Caki2 (cell line): ENCODE measurements at regions not wholly inside any gene's neighbourhood (a gene's known extent, or its start where the extent isn't known, plus 50 kb on each side); places are given as distances from the start of the nearest gene placed in this dataset.

Source experiments
- DNase-seq: peaks from one replicate; pipeline ENCODE4 v3.0.0-alpha.2; 2015; ENCODE audit warnings: low read depth
- in situ Hi-C: cut with HindIII; loops from 2 replicates; pipeline ENCODE4 v1.10.0; 2016; ENCODE audit warnings: low sequenced_read_pairs, low pct_unique_long_range_greater_than_20kb, mixed read lengths

- in situ Hi-C loops = no loop called here
- DNase-seq = peak; percentile 57
Measured at GRCh38 chr14:42224053-42224888, 617.6 kb downstream of the LRFN5 start.

GRCh38 chr14:42222924-42223471 is 616.3 kb downstream of the LRFN5 start:
- peak; percentile 45 for DNase-seq

DNA sequence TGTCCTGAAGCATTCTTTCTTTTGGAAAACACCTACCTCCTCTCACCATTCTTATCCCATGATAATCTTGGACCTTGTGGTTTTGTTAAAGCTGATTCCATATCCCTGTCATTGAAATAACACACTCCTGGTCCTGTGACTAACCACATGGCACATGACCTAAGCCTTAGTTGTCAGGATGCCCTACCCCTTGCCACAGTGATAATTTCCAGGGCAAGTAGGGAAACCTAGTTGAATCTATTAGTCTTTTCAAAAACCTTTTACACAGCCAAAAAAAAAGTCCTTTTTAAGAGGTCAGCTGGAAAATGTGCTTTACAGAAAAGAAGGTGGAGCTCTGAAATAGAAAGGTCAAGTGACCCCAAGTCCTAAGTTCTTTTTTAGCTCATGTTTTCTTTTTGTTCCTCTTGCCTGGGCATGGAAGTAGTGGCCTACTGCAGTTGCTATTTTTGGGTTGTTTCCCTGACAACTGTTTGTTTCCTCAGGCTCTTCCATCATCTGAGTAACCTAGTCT is 608.4 kb downstream of the LRFN5 start:
- in situ Hi-C loops = no loop called here
- peak; percentile 86 for DNase-seq

More at GRCh38 chr14:42222924-42223471, 616.3 kb downstream of the LRFN5 start:
- in situ Hi-C loops = no loop called here

DNA sequence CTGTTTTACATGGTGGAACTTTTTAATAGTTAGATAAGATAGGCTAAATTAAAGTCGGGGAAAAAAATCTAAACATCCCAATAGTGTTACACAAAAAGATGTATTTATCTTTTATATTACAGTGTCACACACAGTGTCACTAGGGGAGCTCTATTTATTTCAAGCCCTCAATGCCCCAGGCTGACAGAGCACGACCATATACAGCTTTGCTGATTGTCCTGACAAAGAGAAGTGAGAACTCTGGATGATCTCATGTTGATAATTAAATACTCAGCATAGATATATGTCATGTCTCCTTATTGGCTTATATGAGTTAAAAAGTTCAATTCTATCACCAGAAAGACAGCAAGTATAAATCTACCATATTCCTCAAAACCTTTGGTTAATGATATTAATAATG is 594.3 kb downstream of the LRFN5 start:
- in situ Hi-C loops = no loop called here
- DNase-seq = no peak

- in situ Hi-C loops = no loop called here
- DNase-seq = no peak
Measured at GRCh38 chr14:42198010-42198409, 591.3 kb downstream of the LRFN5 start.

- in situ Hi-C loops = no loop called here
Measured at GRCh38 chr14:42192738-42193653, 586.3 kb downstream of the LRFN5 start.

DNA sequence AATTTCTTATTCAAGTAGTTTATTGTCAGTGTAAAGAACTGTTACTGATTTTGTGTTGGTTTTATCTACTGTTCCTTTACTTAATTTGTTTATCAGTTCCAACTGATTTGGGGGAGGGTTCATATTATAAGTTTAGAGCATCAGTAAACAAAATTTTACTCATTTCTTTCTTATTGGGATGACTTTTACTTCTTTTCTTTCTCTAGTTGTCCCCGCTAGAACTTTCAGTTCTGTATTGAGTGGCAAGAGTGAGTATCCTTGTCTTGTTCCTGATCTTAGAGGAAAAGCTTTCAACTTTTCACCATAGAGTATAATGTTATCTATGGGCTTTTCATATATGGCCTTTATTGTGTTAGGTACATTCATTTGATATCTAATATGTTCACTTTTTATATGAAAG is 584.1 kb downstream of the LRFN5 start:
- no peak for DNase-seq
- in situ Hi-C loops = no loop called here

More at GRCh38 chr14:42192738-42193653, 586.3 kb downstream of the LRFN5 start:
- DNase-seq = peak; percentile 85

DNA sequence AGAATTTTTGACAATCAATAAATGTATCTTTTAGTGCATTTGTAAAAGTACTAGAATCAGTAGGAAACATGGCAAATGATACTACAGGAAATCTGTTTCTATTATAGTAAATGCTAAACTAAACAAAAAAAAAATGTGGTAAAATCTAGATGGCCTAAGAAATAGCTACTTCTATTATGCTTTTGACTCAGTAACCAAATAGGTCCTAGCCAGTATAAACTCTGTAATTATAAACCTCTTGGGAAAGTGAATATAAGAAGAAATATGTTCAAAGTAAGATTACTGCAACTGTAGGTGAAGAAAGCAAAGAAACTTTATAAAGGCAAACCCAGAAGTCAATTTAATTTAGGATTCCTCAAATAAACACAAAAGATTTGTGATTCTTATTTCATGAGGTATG is 581.2 kb downstream of the LRFN5 start:
- no peak for DNase-seq
- in situ Hi-C loops = no loop called here

DNA sequence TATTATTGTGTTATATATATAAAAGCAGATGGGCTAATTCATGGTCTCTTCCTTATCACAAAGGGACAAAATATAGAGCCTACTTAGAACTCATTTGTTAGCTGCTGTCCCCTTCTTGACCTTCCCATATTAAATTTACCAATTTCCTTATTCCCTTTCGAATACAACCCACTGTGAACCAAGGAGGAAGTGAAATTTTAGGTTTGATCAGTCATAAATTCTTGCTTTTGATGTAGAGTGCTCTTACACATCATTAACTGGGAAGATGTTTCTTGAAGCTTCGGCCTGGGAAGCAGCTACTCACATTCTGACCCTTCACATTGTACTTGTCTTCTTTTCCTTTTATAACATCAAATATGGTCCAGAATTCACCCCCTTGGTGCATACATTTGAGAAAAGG is 579.0 kb downstream of the LRFN5 start:
- no peak for DNase-seq
- in situ Hi-C loops = no loop called here

DNA sequence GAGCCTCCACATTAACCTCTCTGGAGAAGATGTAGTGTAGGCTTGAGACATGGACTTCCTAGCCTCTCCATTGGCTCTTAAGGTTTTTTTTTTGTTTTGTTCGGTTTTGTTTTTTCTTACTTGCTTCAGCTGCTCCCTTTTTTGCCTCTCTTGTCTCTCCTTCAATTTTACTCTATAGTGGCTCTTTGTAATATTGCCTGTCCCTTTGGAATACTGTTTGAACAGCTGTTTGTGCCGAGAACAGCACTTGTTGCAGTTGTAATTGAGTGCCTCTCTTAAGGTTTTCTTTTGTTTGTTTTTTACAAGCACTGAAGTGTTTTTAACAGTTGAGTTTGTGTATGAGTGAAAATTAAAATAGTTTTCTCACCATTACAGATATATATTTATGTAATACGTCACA is 567.7 kb downstream of the LRFN5 start:
- DNase-seq = no peak
- in situ Hi-C loops = no loop called here

DNA sequence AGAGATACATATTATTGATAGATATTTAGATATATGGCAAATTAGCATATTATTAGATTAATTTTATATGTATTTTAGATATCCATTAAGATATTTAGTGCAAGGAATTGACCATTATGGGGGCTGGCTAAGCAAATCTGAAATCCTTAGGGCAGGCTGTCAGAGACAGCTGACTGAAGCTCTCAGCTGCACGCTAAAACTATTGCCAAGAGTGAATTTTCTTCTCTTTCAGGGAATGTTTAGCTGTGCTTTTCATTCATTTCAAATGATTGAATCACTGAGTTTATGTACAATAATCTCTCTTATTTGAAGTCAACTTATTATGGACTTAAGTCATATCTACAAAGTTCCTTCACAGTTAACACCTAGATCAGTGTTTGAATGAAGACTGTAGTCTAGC is 566.5 kb downstream of the LRFN5 start:
- in situ Hi-C loops = no loop called here
- DNase-seq = no peak

DNA sequence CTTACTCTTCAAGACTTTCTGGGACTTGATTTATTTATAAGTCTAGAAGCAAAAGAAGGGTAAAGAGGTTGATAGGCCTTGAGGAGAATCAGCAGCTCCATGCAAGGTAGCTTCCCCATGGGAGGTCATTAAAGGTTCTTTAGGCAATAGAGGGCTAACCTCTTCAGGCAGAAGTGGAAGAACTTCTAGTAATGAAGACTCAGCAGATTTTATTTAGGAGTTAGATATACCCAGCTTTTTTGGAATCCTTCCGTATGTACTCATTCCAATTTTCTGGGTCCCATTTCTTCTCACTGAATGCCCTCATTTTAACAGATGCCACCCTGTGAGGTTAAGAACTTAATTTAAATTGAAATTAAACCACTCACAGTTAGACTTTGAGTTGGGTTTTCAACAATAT is 565.6 kb downstream of the LRFN5 start:
- in situ Hi-C loops = no loop called here
- no peak for DNase-seq

- in situ Hi-C loops = no loop called here
- no peak for DNase-seq
Measured at GRCh38 chr14:42163136-42163535, 556.5 kb downstream of the LRFN5 start.

DNA sequence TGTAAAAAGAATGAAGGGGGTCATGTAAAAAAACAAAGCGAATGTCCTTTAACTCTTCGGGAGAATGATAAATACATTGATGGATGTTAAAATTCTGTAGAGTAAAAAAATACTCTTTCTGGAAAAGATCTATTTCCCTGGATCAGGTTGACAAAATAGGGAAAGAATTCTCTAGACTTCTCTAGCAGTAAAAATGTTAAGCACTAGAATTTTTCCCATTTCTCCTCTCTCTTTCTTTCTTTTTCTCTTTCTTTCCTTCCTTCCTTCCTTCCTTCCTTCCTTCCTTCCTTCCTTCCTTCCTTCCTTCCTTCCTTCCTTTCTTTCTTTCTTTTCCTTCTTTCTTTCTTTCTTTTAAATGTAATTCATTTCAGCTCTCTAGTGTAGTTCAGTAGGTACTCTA is 552.5 kb downstream of the LRFN5 start:
- in situ Hi-C loops = no loop called here
- DNase-seq = no peak

- no peak for DNase-seq
- in situ Hi-C loops = no loop called here
Measured at GRCh38 chr14:42149609-42150261, 543.1 kb downstream of the LRFN5 start.

GRCh38 chr14:42145766-42146165 is 539.1 kb downstream of the LRFN5 start:
- in situ Hi-C loops = no loop called here
- DNase-seq = no peak

- DNase-seq = no peak
- in situ Hi-C loops = no loop called here
Measured at GRCh38 chr14:42143114-42143513, 536.4 kb downstream of the LRFN5 start.

DNA sequence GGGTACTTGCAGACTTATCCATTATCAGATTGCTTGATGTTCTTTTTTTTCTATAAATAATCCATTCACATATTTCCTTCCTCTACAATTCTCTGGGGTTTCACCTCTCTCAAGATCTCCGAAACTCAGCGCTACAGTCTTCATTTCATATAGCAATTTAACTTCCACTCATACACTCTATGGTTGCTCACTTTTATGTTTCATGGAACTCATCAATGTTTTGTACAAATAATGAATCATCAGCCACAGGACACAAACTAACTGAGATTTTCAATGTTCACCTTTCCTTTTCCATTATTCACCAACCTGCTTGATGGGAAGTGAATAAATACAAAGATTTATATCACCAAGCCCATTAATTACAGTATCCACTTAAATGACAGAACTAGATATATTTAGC is 534.7 kb downstream of the LRFN5 start:
- no peak for DNase-seq
- in situ Hi-C loops = no loop called here
